CD14-positive monocyte (primary cell): ENCODE measurements at regions not wholly inside any gene's neighbourhood (a gene's known extent, or its start where the extent isn't known, plus 50 kb on each side); places are given as distances from the start of the nearest gene placed in this dataset.

Experiments
- DNase-seq, 3 donors: peaks; one replicate each; pipeline ENCODE4 v3.0.0-alpha.2; 2011 to 2022
- H2AFZ ChIP-seq: 2 replicates; pipeline ENCODE4 v1.6.0; 2012; ENCODE audit warnings: mild to moderate bottlenecking, low read depth, low read length, inconsistent platforms; ENCODE audit not compliant: insufficient read depth, poor library complexity, severe bottlenecking
- H3K27ac ChIP-seq, 2 donors: 1 replicate in 1 of 2; 2 replicates in 1 of 2; pipeline ENCODE4 v1.5.1; 2012 to 2013; ENCODE audit warnings: low read length in 2 of 2, control low read depth in 1 of 2, inconsistent platforms in 1 of 2, low read depth in 1 of 2, mild to moderate bottlenecking in 1 of 2
- H3K27me3 ChIP-seq, 2 donors: one replicate each; pipeline versions ENCODE4 v1.6.0 to v1.6.1; 2011 to 2013; ENCODE audit warnings: low read length in 2 of 2; ENCODE audit not compliant: control insufficient read depth in 2 of 2, insufficient read depth in 2 of 2
- H3K36me3 ChIP-seq, 2 donors: replicated peaks in 1 of 2; 1 replicate in 1 of 2; 2 replicates in 1 of 2; pipeline versions ENCODE4 v1.5.1 to v1.6.1; 2012 to 2013; ENCODE audit warnings: low read length in 2 of 2, control low read depth in 1 of 2, inconsistent platforms in 1 of 2, mild to moderate bottlenecking in 1 of 2; ENCODE audit not compliant: insufficient read depth in 2 of 2, control insufficient read depth in 1 of 2
- H3K4me1 ChIP-seq, 2 donors: 1 replicate in 1 of 2; 2 replicates in 1 of 2; pipeline versions ENCODE4 v1.5.1 to v1.6.1; 2012 to 2013; ENCODE audit warnings: low read length in 2 of 2, control low read depth in 1 of 2, inconsistent platforms in 1 of 2, mild to moderate bottlenecking in 1 of 2, moderate library complexity in 1 of 2; ENCODE audit not compliant: insufficient read depth in 2 of 2, control insufficient read depth in 1 of 2
- H3K4me2 ChIP-seq: replicated peaks from 2 replicates; pipeline ENCODE3; 2012; ENCODE audit warnings: low read length, moderate library complexity, mild to moderate bottlenecking; ENCODE audit not compliant: poor library complexity, severe bottlenecking; ENCODE audit errors: extremely low read depth
- H3K4me3 ChIP-seq, 3 experiments: fragments of 200-600 bp in 1 of 3; sonication (generic) in 1 of 3; replicated peaks in 1 of 3; 1 replicate in 2 of 3; 2 replicates in 1 of 3; pipeline ENCODE4 v1.5.1; 2011 to 2013; ENCODE audit warnings: low read length in 3 of 3, mild to moderate bottlenecking in 3 of 3, control low read depth in 2 of 3, low read depth in 2 of 3, inconsistent platforms in 1 of 3, moderate library complexity in 1 of 3
- H3K79me2 ChIP-seq: 2 replicates; pipeline ENCODE4 v1.6.0; 2012; ENCODE audit warnings: mild to moderate bottlenecking, control low read depth, inconsistent platforms, low read length, moderate library complexity; ENCODE audit not compliant: insufficient read depth
- H3K9ac ChIP-seq: 2 replicates; pipeline ENCODE4 v1.6.0; 2017; ENCODE audit warnings: low read length, mild to moderate bottlenecking; ENCODE audit not compliant: insufficient read depth, poor library complexity, severe bottlenecking
- H3K9me3 ChIP-seq, 2 donors: replicated peaks in 1 of 2; 1 replicate in 1 of 2; 2 replicates in 1 of 2; pipeline versions ENCODE4 v1.5.1 to v1.6.1; 2012 to 2013; ENCODE audit warnings: low read length in 2 of 2, control low read depth in 1 of 2; ENCODE audit not compliant: control insufficient read depth in 1 of 2, insufficient read depth in 1 of 2
- H4K20me1 ChIP-seq: 2 replicates; pipeline ENCODE4 v1.6.0; 2012; ENCODE audit warnings: mild to moderate bottlenecking, low read length, control low read depth, moderate library complexity; ENCODE audit not compliant: insufficient read depth
- H3K27ac Mint-ChIP-seq, 7 donors: one replicate each; pipeline ENCODE4 v1.8.0; 2020; ENCODE audit warnings: mild to moderate bottlenecking in 7 of 7, mixed read lengths in 7 of 7, moderate library complexity in 6 of 7, inconsistent platforms in 2 of 7
- H3K27me3 Mint-ChIP-seq, 3 donors: one replicate each; pipeline ENCODE4 v1.8.0; 2021 to 2022; ENCODE audit warnings: low read depth in 3 of 3, mild to moderate bottlenecking in 3 of 3, mixed read lengths in 3 of 3, moderate library complexity in 3 of 3, inconsistent platforms in 1 of 3
- H3K36me3 Mint-ChIP-seq, 2 donors: one replicate each; pipeline ENCODE4 v1.8.0; 2020; ENCODE audit warnings: mixed read lengths in 2 of 2, inconsistent platforms in 1 of 2, mild to moderate bottlenecking in 1 of 2
- H3K4me1 Mint-ChIP-seq: one replicate; pipeline ENCODE4 v1.8.0; 2020; ENCODE audit warnings: mild to moderate bottlenecking, mixed read lengths
- H3K4me3 Mint-ChIP-seq, 2 donors: one replicate each; pipeline ENCODE4 v1.8.0; 2020; ENCODE audit warnings: mild to moderate bottlenecking in 2 of 2, mixed read lengths in 2 of 2, moderate library complexity in 1 of 2
- H3K9me3 Mint-ChIP-seq, 7 donors: one replicate each; pipeline ENCODE4 v1.8.0; 2020 to 2022; ENCODE audit warnings: mixed read lengths in 7 of 7, mild to moderate bottlenecking in 6 of 7, moderate library complexity in 6 of 7, inconsistent platforms in 2 of 7
- WGBS: methylation state at CpG from one replicate; pipeline ENCODE4 v1.1.5; 2013; ENCODE audit warnings: missing lambda C conversion rate; ENCODE audit not compliant: insufficient coverage; 5-methylcytosine and 5-hydroxymethylcytosine counted together
- intact Hi-C, 2 donors: fragments of 100-400 bp; cut with micrococcal nuclease; formaldehyde crosslinking; loops; one replicate each; pipeline versions ENCODE4 v1.15.0 to v1.15.1; 2023
- TF ChIP-seq, protein P1 (sequence below): fragments of 200-600 bp; IDR thresholded peaks from one replicate; pipeline ENCODE4 v1.8.0; 2022; ENCODE audit warnings: antibody characterized with exemption, mild to moderate bottlenecking

GRCh38 chr3:101120039-101120438, 126.8 kb upstream of the ABI3BP start:
- WGBS: 86% methylated on average over 1 of the region's 2 CpGs

GRCh38 chr3:101119535-101119934, 126.3 kb upstream of the ABI3BP start:
- WGBS: 100% methylated on average over 1 of the region's 3 CpGs
- Mint-ChIP-seq H3K27ac (no peak overlapping the region), H3K9me3 (peaks cover 0 to 5% (median 0%) of the 10 kb centered on the region in 7 donors), H3K4me1 (no peaks in the 10 kb centered on the region), H3K4me3 (no peak overlapping the region), H3K36me3 (no peaks in the 10 kb centered on the region), H3K27me3 (peaks cover 0 to 2% (median 0%) of the 10 kb centered on the region in 3 donors)
- TF ChIP-seq, protein P1, sequence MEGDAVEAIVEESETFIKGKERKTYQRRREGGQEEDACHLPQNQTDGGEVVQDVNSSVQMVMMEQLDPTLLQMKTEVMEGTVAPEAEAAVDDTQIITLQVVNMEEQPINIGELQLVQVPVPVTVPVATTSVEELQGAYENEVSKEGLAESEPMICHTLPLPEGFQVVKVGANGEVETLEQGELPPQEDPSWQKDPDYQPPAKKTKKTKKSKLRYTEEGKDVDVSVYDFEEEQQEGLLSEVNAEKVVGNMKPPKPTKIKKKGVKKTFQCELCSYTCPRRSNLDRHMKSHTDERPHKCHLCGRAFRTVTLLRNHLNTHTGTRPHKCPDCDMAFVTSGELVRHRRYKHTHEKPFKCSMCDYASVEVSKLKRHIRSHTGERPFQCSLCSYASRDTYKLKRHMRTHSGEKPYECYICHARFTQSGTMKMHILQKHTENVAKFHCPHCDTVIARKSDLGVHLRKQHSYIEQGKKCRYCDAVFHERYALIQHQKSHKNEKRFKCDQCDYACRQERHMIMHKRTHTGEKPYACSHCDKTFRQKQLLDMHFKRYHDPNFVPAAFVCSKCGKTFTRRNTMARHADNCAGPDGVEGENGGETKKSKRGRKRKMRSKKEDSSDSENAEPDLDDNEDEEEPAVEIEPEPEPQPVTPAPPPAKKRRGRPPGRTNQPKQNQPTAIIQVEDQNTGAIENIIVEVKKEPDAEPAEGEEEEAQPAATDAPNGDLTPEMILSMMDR: no peak
- Histone ChIP-seq H3K9me3 (no peaks in the 10 kb centered on the region), H2AFZ (no peak overlapping the region), H3K27me3 (no peaks in the 10 kb centered on the region), H3K4me3 (no peak overlapping the region), H3K27ac (no peak overlapping the region), H3K79me2 (no peaks in the 10 kb centered on the region), H3K4me1 (no peaks in the 10 kb centered on the region), H3K36me3 (no peaks in the 10 kb centered on the region), H3K9ac (no peak overlapping the region), H4K20me1 (no peaks in the 10 kb centered on the region), H3K4me2 (no peak overlapping the region)
- intact Hi-C loops: no loop called here
- DNase-seq: no peak

More at GRCh38 chr3:101120039-101120438, 126.8 kb upstream of the ABI3BP start:
- no peak overlapping the region for H3K4me3 Mint-ChIP-seq
- Histone ChIP-seq H3K27ac (no peak overlapping the region), H3K4me1 (no peaks in the 10 kb centered on the region), H3K36me3 (no peaks in the 10 kb centered on the region), H3K79me2 (no peaks in the 10 kb centered on the region), H2AFZ (no peak overlapping the region), H3K4me3 (no peak overlapping the region), H4K20me1 (no peaks in the 10 kb centered on the region), H3K9ac (no peak overlapping the region), H3K4me2 (no peak overlapping the region), H3K27me3 (no peaks in the 10 kb centered on the region), H3K9me3 (no peaks in the 10 kb centered on the region)
- H3K9me3 Mint-ChIP-seq: peaks cover 0 to 5% (median 0%) of the 10 kb centered on the region in 7 donors
- H3K4me1 Mint-ChIP-seq: no peaks in the 10 kb centered on the region
- TF ChIP-seq, protein P1: no peak
- H3K36me3 Mint-ChIP-seq: no peaks in the 10 kb centered on the region
- intact Hi-C loops: no loop called here
- peaks cover 0 to 2% (median 0%) of the 10 kb centered on the region in 3 donors for H3K27me3 Mint-ChIP-seq
- no peak for DNase-seq
- no peak overlapping the region for H3K27ac Mint-ChIP-seq
